ENCODE measurements at regions not wholly inside any gene's neighbourhood (a gene's known extent, or its start where the extent isn't known, plus 50 kb on each side); places are given as distances from the start of the nearest gene placed in this dataset.

DNA sequence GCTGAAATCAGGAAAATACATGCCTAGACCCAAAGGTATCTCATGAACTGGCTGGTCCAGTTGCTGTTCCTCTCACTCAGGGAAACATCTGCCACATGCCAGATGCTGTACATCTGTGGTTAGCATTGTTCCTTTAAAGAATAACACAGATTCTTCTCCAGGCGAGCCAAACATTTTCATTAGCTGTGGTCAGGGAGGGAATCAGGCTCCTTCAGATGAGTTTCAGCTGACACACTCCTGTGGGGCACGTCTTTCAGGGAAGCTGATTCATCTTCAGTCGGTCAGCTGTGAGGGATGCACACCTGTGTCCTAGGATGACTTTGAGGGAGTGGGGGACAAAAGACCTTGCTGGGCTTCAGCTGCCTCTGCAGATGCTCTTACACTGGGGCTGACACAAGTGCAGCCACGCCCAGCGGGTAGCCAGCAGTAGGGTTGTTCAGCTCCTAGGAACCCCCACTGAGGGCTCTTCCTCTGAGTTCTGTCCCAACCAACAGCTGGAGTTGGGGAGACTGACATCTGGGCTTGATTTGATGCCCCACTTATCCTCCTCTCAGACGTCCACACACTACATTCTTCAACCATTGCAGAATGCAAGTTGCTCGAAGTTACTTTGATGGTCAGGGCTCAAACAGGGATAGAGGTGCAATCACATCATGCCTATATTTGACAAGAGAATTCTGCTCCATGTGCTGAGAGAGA is 155.0 kb downstream of the NUAK1 start:
- no peak for DNase-seq

DNA sequence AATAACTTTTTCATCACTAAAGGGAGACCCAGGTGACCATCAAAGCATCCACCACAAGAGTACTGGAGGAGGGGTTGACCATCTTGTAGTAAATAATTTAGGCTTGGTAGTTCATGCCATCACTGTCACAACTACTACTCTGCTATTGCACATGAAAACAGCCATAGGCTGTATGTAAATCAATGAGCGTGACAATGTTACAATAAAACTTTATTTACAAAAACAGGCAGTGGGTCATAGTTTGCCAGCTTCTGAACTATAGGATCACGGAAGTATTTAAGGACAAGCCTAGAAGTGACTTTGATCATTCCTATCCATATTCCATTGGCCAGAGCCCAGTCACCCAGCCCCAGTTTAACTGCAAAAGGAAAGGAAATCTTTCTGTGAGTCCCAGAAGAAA is 153.4 kb downstream of the NUAK1 start:
- no peak for DNase-seq

DNA sequence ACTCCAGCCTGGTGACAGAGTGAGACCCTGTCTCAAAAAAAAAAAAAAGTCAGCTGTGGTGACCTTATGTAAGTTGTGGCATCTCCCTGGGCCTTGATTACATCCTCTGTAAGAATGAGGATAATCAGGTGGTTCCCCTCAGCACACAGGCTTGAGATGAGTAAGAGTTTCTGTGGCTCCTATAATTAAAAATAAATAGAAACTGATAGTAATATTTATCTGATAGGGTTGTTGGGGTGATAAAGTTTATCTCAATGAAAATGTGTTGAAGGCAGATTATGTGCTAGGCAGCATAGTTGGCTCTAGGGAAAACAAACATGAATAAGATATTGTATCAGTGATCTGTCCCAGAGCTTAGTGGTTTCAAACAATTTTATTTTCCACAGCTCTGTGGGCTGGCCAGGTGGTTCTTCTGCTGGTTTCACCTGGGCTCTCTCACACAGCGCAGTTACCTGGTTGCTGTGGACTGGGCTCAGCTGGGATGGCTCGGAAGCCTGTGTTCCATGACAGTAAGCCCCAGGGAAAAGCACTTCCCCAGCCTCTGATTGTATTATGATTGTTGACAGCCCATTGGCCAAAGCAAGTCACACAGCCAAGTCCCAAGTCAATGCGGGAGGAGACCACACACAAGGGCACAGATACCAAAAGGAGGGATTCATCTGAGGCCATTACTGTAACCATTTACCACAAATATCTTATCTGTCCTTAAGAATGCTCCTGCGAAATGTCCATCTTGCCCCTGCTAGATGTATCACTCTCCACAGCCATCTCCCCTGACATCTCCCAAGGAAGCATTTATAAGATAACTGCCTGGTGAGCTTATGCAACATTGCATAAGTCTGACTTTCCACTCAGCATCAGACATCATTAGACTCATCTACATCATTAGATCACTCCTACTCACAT is 151.7 kb downstream of the NUAK1 start:
- DNase-seq = no peak

- DNase-seq = no peak
These were observed 151.1 kb downstream of the NUAK1 start for GRCh38 chr12:105987685-105988035.

- no peak for DNase-seq
These were observed 145.7 kb downstream of the NUAK1 start for GRCh38 chr12:105992849-105993740.

- no peak for DNase-seq
These were observed 144.8 kb downstream of the NUAK1 start for GRCh38 chr12:105993766-105994555.

DNA sequence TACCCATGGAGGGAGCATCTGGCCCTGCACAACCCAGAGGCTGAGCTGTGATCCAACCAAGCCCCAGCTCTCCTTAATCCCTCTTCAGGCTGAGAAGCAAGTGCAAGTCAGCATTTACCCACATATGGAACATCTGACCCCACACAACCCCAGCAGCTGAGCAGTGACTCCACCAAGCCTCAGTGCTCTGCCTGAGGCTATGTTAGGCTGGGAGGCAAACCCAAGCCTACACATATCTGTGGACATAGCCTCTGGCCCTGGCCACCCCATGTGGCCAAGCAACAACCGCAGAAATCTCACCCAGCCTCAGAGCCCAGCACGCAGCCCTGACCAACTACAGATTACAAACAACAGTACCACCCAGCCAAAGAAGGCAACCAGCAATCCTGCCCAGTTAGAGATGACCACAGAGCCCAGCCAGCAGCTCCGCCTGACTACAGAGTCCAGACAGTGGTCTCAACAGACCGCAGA is 142.8 kb downstream of the NUAK1 start:
- no peak for DNase-seq

DNA sequence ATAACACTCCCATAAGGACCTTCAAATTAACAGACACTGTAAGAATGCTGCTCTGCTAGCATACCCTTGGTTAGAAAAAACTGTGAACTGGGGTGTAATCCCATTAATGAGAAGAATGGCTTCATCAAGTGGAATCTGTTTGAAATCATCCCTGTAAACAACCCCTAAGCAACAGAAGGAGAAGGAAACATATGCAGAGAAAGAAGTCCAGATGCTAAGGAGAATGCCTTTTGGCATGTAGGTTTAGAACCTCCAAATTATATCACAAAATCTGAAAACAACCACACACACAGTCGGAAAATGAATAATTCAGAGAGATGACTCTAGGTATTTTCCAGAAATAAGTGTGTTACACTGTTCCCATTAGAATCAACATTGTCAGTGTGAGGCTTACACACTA is 140.2 kb downstream of the NUAK1 start:
- no peak for DNase-seq

DNA sequence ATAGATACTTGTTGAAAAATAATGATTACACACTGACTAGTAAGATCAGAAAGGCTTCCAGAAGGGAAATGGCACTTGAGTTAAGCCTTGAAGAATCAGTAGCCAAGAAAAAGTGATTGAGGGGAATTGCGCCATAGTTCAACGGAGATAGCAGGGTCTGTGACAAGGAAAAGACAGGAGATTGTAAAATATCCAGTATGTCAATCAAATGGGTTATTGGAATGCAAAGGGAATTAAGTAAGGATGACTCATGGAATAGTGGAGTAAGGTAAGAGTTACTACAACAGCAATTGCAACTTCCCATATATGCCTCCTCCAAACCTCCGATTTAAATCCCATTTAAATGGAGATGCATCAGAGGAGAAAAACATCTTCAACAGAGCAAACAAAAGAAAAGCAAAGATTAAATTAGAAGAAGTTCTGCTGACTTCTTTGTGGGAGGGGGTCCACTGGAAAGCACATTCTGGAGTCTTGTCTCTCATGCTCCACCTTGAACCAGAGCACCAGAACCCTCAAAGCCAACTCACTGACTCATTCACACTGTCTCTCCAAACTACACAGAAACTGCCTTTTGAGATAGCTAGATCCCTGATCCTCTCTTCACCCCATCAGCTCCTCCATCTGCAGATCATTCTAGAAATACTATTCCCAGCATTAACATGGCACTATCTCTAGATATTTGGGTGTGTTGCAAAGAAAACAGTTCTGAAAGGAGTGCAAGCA is 138.2 kb downstream of the NUAK1 start:
- DNase-seq = no peak

DNA sequence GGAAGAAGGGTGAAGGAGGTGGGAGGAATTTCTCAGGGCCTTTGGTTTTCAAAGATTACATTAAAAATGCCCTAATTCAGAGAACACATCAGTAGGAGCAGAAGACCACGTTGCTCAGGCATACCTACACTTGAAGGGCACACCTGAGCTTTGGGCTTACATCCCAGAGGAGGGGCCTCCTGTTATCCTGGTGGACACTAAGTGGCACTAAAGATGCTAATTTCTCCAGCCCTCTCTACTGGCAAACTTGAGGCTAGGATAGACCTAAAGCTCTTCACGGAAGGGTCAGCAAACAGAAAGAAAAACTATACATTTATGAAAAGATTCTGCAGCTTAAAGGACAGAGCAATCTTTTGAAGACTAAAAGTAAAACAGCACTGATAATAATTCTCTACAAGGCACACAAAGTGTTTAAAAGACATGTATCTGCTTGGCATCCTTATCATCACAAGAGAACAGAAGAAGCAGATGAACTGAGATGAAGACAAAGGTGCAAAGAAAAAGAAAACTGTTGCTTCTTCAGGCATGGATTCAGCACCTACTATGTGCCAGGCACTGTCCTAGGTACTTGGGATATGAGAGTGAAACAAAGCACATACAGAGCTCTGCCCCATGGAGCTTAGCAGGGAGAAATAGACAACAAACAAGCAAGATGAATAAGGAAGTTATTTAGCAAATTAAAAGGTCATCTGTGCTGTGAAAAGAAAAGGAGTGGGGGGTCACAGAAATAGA is 137.5 kb downstream of the NUAK1 start:
- DNase-seq = no peak

DNA sequence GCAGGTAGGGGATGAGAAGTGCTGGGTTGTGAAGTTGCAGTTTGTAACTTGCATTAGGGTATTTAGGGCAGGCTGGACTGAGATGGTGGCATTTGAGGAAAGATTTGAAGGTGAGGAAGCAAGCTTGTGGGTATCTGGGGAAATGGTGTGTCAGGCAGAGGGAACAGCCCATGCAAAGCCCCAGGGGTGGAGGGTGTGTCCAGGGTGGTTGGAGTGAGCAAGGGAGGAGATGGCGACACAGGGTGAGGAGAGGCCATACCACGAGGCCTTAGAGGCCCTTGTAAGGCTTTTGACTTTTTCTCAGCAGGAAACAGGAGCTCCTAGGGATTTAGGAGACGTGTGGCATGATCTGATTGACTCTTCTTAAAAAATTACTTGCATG is 136.9 kb downstream of the NUAK1 start:
- no peak for DNase-seq

DNA sequence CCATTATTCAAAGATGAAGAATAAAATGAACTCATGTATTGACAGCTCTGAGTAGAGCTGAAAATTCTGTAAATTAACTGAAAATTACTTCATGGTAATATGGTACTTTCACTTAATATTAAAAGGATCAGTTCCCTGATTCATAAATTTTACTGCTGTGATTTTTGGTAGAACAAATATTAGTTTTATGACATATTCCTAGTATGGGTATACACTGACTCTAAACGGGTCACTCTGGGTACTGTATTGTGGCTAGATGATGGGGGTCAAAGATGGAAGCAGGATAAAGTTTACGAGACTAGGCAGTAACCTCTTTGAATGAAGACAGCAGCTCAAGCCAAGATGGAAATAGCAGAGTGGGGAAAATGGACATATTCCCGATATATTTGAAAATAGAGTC is 135.5 kb downstream of the NUAK1 start:
- DNase-seq = no peak

GRCh38 chr12:106004289-106004688 is 134.5 kb downstream of the NUAK1 start:
- DNase-seq = no peak

DNA sequence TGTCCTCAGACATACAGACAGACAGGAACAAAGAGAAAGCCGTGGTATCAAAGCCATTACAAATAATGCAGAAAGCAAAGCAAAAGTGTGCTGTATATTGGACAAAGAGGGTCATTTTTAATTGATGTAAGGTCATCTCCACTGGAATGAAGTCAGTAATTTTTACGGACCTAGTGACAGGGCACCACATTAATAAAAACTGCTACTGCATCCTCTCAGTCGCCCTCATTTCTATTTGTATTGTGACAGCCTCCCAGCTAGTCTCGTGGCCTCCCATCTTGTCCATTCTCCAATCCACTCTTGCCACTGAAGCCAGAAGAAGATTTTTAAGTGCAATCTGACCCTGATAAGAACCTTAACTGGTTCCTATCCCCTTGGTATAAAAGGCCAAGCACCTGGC is 132.4 kb downstream of the NUAK1 start:
- no peak for DNase-seq

GRCh38 chr12:106006940-106007339 is 131.8 kb downstream of the NUAK1 start:
- no peak for DNase-seq

DNA sequence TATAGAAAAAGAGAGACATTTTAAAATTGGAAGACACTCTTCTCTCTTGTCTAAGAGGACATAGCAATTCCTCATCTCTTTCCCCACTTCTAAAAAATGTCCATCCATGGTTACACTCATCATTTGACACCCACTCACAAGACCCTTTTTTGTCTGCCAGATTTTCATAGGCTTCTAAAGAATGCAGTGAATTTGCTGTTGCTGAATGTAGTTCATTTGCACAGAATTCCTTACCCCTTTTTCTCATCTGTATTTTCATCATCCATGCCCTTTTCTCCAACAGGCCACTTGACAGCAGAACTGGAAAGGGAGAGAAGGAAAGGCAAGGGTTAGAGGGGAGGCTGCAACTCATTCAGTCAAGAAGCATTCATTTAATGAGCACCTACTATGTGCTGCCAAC is 128.0 kb downstream of the NUAK1 start:
- no peak for DNase-seq

Measured in amygdala (tissue), 56 donors.